GM21423 (cell line): ENCODE measurements at regions not wholly inside any gene's neighbourhood (a gene's known extent, or its start where the extent isn't known, plus 50 kb on each side); places are given as distances from the start of the nearest gene placed in this dataset.

Source experiments
- ATAC-seq: cut with Tn5 transposase; IDR thresholded peaks from one replicate; pipeline ENCODE4 v1.9.1; 2021; ENCODE audit warnings: mild to moderate bottlenecking, moderate library complexity; ENCODE audit not compliant: unreplicated experiment

- ATAC-seq: no peak
Observed at GRCh38 chr2:221263573-221263972, 308.5 kb downstream of the EPHA4 start.

GRCh38 chr2:221264318-221264717 is 307.8 kb downstream of the EPHA4 start:
- ATAC-seq: no peak

GRCh38 chr2:221267773-221268425 is 304.2 kb downstream of the EPHA4 start:
- no peak for ATAC-seq

- no peak for ATAC-seq
Observed at GRCh38 chr2:221268631-221269030, 303.5 kb downstream of the EPHA4 start.

- no peak for ATAC-seq
Observed at GRCh38 chr2:221270806-221271205, 301.3 kb downstream of the EPHA4 start.

- ATAC-seq: no peak
Observed at GRCh38 chr2:221272729-221273128, 299.4 kb downstream of the EPHA4 start.

- no peak for ATAC-seq
Observed at GRCh38 chr2:221276033-221276432, 296.1 kb downstream of the EPHA4 start.

GRCh38 chr2:221276601-221277000 is 295.5 kb downstream of the EPHA4 start:
- no peak for ATAC-seq

GRCh38 chr2:221282386-221282785 is 289.7 kb downstream of the EPHA4 start:
- no peak for ATAC-seq

- ATAC-seq: no peak
Observed at GRCh38 chr2:221283896-221284545, 288.1 kb downstream of the EPHA4 start.

- no peak for ATAC-seq
Observed at GRCh38 chr2:221285148-221285547, 287.0 kb downstream of the EPHA4 start.

- ATAC-seq: no peak
Observed at GRCh38 chr2:221286406-221286805, 285.7 kb downstream of the EPHA4 start.

- ATAC-seq: no peak
Observed at GRCh38 chr2:221289389-221289788, 282.7 kb downstream of the EPHA4 start.

- ATAC-seq: no peak
Observed at GRCh38 chr2:221289846-221290245, 282.3 kb downstream of the EPHA4 start.

GRCh38 chr2:221293949-221294742 is 278.0 kb downstream of the EPHA4 start:
- ATAC-seq: no peak

- no peak for ATAC-seq
Observed at GRCh38 chr2:221304916-221305315, 267.2 kb downstream of the EPHA4 start.

- ATAC-seq: no peak
Observed at GRCh38 chr2:221308507-221309066, 263.5 kb downstream of the EPHA4 start.

- ATAC-seq: no peak
Observed at GRCh38 chr2:221309892-221310583, 262.1 kb downstream of the EPHA4 start.

- no peak for ATAC-seq
Observed at GRCh38 chr2:221310730-221311129, 261.4 kb downstream of the EPHA4 start.

GRCh38 chr2:221312634-221313033 is 259.5 kb downstream of the EPHA4 start:
- ATAC-seq: no peak

- no peak for ATAC-seq
Observed at GRCh38 chr2:221314786-221315185, 257.3 kb downstream of the EPHA4 start.
